Peyer's patch (tissue), 4 donors: ENCODE measurements at regions not wholly inside any gene's neighbourhood (a gene's known extent, or its start where the extent isn't known, plus 50 kb on each side); places are given as distances from the start of the nearest gene placed in this dataset.

ENCODE experiments used
- CTCF ChIP-seq, 6 experiments: fragments of 450-650 bp in 4 of 6; fragments of 200-600 bp in 2 of 6; sonication (generic) in 1 of 6; IDR thresholded peaks; one replicate each; pipeline ENCODE4 v1.5.1; 2017 to 2019; ENCODE audit warnings: antibody characterized with exemption in 6 of 6, mild to moderate bottlenecking in 3 of 6, moderate library complexity in 1 of 6
- POLR2A ChIP-seq, 2 donors: fragments of 450-650 bp; IDR thresholded peaks; one replicate each; pipeline ENCODE4 v1.5.1; 2017; ENCODE audit warnings: antibody characterized with exemption in 2 of 2, mild to moderate bottlenecking in 2 of 2, moderate library complexity in 2 of 2

GRCh38 chr6:4362326-4362725 lies 227.0 kb upstream of the ECI2 start:
- TF ChIP-seq CTCF (IDR thresholded peaks at IDR 0.05) = no peak
- TF ChIP-seq POLR2A (IDR thresholded peaks at IDR 0.05) = no peak
